COLO668 (cell line): ENCODE measurements at regions not wholly inside any gene's neighbourhood (a gene's known extent, or its start where the extent isn't known, plus 50 kb on each side); places are given as distances from the start of the nearest gene placed in this dataset.

Source experiments
- DNase-seq: peaks from one replicate; lab custom pipeline; 2025; ENCODE audit not compliant: unreplicated experiment; lab: John Stamatoyannopoulos, UW

DNA sequence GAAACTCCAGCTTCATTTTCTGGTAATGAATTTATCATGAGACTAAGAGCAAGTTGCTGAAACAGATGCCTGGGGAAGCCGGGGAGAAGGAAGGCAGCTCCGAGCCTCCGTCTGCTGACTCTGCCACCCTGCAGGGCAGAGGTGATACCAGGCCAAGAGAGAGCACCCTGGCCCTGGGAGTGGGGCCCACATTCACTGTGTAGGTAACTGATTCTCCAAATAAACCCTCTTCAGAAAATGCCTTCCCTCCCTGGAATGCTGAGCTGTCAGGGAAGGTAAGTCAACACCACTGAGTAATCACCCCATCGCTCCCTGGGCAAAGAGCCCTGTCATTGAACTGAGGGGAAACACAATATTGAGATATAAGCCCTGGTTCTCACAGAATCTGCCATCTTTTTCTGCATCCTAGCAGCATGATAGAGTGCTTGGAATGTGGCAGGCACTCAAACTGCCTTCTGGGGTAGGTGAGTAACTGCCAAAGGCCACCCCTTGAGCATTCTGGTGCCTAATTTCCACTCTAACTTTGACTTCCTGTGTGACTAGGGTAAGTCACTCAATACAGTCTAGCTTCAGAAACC lies 147.6 kb downstream of the SPATA19 start:
- DNase-seq: no peak

DNA sequence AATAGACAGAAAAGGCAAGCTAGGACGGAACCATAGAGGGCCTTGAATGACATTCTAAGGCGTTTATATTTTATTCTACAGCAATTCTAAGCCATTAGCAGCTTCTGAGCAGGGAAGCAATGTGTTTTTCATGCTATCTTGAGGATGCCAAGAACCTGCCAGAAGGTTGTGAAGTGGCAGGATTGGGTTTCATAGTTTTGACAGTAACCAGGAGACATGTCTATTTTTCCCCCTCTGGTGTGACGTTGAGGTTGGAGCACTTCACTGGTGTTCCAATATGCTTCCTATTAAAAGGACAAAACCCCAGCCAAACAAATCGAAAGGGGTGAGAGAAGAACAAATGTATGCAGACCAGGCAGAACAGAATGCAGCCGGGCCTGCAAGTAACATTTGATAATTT lies 148.2 kb downstream of the SPATA19 start:
- DNase-seq: no peak

DNA sequence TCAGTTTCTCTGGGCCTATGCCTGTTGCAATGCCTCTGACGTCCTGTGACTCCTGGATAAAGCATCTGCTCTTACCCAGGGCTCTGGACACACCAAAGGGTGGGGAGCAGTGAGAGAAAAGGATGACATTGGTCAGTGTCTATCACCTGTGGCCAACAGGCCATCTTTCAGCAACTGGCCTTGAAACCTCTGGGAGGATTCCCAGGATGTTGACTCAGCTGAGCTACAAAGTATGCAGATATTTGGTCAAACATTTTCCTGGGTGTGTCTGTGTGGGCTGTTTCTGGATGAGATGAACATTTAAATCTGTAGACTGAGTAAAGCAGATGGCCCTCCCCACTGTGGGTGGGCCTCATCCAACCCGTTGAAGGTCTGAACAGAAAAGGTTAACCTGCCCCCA lies 149.9 kb downstream of the SPATA19 start:
- DNase-seq: no peak

DNA sequence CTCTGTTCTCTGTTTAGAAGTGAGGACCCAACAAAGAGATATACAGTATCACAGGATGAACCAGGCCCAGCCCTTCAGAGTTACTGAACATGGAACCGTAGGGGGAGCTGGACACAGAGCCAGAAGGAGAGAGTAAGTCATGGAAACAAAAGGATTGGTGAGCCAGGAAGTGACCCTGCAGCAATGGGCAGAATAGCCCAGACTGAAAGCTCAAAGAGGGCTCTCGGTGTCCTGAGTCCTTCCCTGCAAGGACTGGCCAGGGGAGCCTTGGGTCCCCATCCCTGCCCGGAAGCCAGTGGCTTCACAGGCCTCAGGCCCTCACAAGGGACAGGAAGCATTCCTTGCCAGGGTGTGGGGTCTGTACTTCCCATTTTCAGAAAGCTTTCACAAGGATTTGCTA lies 150.6 kb downstream of the SPATA19 start:
- no peak for DNase-seq

DNA sequence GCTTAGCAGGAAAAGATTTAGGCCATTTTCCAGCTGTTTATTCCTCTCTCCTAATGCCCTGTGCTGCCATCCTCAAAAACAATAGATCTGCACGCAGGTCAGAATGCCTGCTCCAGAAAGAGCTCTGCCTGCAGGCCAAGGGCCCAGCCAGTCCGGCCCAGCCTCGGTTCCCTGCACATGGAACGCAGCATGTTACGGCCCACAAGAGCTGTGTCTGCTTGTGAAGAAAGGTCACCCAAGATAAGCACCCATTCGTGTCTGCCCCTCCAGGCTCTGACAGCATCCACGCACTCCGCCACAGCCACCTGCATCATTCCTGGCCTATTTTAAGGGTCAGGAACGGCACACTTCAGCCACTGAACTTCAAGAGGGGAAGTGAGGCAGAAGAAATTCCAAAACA lies 152.2 kb downstream of the SPATA19 start:
- no peak for DNase-seq

DNA sequence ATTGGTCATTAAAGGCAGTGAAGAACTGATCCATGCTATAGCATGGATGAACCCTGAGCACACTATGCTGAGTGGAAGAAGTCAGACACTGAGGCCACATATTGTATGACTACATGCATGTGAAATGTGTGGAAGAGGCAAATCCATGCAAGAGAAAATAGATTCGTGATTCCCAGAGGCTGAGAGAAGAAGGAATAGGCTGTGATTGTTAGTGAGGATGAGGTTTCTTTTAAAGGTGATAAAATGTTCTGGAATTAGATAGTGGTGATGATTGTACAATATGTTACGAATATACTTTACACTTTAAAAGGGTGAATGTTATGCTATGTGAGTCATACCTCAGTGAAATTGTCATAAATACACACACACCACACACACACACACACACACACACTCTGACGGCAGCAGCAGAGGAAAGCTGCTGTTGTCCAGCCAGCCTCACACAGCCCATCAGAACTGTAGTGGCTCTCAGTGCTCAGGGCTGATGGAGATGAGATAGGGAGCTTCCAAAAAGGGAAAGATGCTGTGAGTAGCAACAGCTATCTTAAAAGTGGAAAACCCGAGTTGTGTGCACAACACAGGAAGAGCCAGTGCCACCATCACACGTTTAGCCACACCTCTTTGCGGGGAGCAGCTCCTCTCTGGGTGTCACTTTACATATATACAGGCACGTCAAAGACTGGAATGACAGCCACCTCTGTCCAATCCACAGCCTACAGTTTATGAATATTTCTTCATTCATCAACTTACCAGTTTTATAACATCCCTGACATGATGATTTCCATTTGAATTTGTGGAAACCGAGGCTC lies 153.0 kb downstream of the SPATA19 start:
- DNase-seq: no peak

DNA sequence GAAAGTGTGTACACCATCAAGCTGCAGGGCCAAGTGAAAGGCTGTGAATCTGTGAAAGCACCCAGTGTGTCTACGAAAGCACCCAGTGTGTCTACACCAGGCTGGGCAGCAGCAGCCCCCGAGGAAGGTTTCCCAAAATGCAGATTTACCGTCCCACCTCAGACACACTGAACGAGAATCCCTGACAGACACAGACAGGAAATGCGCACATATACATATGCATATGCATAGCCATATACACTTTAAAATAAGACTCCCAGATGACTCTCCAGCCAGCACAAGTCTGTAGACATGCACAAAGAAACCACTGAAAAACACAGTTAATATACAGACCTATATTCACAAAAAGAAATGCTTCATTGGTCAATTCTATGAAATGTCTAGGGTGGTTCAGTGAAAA lies 155.5 kb upstream of the OPCML start:
- no peak for DNase-seq

DNA sequence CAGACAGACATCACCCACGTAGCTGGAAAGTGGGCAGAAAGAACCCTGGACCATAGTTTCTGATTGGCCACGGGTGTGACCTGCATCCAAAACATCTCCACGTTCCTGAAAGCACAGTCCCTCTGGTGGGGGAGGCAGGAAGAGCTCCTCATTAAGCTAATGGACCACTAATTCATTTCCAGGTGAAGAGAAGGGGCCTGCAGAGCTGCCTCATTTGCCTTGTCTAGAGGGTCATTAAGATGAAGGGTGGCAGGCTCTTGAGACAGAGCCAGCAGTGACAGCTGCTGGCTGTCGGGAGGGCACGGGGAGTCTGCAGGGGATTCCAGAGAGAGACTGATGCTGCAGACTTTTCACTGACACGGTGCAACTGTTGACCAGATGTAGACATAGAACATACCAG lies 149.6 kb upstream of the OPCML start:
- DNase-seq: no peak

DNA sequence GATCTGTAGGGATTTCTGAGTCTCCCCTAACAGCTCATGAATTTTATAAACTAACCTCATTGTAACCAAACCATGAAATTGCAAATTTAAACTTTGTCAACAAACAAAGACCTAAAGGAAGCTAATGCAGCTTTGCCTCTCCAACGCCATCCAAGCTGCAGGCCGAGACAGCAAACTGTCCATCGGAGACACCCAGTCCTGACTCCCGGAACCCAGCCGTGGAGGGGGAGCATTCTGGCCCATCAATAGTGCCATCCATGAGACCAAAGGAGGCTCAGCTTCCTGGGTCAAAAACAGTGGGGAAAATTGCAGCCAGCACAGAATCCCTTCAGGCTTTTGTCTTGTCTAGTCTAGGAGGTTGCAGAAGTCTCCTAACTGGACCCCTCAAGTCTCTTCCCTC lies 147.6 kb upstream of the OPCML start:
- DNase-seq: no peak

DNA sequence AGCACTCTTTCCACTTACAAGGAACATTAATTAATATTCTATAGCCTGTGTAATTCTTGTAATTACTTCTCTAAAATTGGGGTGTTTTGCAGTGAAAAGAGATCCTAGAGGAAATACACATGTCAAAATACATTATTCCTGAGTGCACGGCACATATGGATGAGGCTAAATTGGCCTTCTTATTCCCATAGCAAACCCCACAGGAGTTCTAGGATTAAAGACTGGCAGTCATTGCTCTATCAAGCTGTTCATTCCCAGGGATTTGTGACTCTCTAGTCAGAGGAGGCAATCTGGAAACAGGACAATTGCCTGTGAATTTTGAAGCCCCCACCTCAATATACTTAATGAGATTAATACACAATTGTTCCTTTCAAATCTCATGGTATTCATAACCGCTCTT lies 145.9 kb upstream of the OPCML start:
- DNase-seq: no peak

DNA sequence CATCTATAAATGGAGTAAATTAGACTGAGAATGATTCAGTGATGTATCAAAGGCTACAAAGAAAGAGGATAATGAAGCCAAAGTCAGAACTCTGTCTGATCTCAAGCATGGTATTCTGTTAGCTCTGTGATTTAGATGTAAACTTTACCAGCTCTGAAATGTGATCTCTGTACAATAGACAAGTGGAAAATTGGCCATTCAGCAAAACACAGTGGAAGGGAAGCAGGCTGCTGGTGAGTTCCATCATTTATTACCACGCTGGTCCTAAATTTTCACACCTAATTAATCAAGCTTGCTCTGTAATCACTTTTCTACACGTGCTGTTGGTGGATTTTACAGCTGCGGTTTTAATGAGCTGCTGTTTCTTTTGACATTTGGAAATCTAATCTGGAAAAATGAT lies 145.1 kb upstream of the OPCML start:
- DNase-seq: no peak

DNA sequence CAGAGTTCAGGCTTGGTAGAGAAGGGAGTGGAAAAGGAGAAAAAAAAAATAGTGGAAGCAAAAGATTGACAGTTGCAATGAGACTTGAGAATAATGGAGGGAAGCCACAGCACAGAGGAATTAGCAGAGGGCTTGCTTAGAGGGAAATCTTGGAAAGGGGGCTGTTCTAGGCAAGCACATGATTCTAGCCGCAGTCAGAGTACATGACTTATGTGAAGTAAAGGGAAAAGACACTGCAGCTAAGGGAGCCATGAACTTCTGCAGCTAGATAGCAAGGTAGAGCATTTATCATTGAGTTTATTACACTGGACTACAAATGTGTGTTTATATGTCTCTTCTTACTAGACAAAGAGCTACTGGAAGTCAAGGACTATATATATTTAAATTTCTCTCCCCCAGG lies 144.0 kb upstream of the OPCML start:
- no peak for DNase-seq

DNA sequence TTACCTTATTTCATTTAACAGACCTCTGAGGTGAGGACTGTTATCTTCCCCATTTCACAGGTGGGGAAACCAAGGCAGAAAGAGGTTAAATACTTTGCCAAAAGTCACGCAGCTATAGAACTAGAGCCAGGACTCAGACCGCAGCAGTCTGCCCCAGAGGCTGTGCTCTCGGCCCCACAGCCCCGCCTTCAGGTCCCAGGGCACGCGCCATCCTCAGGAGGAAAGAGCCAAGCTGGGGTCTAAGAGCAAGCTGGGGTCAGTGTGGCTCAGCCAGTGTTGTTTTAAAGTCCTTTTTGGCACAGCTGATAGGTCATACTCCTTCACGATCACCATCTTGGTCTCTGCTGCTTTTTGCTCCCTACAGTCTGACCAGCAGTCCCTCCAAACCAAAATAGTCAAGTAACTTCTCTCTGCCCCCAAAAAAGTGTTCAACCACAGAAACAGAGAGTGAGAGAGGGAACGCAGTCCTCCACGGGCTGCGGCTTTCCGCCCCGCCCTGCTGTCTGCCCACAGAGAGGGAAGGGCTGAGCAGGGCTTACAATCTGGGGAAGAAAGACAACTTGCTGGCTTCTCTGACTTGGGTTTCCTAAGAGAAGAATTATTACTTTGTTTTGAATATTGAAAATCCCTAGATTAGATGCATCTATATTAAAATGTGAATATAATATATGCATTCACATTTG lies 137.2 kb upstream of the OPCML start:
- DNase-seq: no peak

DNA sequence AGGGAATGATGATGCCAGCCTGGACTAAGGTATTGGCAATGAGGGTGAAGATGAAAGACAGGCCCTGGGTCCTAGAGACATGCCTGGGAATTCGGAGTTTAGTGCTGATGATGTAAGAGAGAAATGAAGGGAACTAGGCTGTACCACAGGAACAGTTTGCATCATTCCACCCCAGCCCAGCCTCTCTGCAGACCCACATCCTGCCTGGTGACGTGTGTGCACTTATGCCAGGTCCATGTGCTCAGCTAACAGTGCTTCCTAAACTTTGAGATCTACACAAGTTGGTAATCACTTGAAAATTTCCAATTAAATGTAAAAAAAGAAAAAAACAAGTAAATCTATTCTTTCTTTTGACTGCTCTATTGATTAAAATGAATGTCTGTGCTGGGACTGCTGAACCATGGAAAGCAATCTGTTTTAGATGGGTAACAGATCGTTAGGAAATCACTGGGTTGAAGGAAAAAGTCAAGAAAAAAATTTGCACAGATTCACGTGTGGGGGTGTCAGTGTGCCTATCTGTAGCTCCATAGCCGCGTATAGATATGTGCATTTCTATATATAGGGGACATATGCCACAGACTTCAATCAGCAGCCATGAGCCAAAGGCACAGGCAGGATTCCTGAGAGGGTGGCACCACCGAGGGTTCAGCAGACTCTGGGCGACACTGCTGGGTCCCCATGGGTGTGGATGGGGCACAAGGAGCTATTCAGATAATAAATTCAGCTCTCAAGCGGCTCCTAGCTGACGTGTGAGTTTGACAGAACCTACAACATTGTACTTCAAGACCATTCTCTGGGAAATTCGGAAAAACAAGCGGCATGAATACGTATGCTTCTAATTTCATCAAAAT lies 131.1 kb upstream of the OPCML start:
- no peak for DNase-seq

DNA sequence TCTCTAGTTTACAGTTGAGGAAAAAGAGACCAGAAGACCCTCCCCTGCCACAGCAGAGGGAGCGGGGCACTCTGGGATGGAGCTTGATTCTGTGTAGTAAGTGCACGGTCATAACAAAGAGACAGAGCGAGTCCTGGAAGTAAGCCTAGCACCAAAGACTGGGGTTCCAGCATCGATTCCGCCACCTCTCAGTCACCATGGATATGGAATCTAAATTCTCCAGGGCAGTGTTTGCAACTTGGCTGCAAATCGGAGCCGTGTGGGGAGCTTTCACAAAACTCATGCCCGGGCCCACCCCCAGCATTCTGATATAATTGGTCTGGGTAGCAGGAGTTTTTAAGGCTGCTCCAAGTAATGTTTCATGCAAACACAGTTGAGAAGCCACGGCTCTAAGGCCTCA lies 129.5 kb upstream of the OPCML start:
- DNase-seq: no peak

DNA sequence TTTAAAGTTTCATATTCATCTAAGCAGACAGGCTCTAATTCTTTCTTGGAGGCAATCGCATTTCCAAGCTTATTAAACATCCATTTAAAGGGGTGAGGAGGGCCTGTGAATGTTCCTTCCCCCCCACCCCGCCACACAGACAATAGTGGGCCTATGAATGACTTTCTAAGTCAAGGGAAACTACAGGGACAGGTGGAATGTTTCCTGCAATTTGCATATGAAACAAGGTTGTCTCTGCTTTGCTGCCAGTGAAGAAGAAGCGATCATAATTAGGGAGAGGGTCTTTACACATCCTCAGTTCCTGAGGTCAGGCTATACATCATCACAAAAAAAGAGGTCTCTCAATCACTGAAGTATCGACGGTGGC lies 127.9 kb upstream of the OPCML start:
- DNase-seq: no peak

DNA sequence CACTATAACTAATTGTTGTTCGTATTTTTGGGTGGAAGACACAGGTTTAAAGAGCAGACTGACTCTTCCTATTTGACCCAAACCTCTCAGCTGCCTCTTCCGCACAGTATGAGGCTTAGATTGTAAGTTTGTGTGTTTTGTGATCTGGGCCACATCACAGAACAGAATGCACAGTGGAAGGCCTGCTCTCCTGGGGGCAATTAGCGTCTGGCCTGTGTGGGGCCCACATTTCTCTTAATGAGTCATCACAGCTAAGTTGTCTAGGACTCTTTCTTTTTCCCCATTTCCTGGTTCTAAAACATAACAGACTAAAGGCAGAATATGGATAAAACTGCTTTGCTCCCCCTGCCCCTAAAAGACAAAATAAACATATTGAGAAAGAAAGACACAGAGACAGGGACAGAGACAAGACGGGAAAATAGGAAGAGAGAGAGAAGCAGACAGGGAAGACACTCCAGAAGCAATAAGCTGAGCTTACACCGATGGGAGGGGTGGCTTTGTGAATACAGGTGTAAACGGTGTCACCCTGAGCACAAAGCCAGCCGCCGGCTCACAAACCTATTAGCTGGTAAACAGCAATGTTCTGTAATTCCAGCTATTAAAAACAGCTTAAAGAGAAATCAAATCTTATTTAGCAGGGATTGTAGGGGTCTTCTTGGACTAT lies 127.4 kb upstream of the OPCML start:
- DNase-seq: no peak

DNA sequence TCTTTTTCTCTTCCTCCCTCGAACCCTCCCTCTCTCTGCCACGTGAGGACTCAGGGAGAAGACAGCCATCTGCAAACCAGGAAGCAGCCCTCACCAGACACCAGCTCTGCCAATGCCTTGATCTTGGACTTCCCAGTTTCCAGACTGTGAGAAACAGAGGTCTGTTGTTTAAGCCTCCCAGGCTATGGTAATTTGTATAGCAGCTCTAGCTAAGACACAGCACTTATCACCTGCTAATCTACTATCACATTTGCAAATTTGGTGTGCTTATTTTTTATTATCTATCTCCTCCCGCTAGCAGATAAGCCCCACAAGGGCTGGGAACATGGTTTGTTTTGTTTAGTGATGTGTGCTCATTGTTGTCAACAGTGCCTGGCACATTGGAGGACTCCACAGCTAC lies 124.8 kb upstream of the OPCML start:
- DNase-seq: no peak

DNA sequence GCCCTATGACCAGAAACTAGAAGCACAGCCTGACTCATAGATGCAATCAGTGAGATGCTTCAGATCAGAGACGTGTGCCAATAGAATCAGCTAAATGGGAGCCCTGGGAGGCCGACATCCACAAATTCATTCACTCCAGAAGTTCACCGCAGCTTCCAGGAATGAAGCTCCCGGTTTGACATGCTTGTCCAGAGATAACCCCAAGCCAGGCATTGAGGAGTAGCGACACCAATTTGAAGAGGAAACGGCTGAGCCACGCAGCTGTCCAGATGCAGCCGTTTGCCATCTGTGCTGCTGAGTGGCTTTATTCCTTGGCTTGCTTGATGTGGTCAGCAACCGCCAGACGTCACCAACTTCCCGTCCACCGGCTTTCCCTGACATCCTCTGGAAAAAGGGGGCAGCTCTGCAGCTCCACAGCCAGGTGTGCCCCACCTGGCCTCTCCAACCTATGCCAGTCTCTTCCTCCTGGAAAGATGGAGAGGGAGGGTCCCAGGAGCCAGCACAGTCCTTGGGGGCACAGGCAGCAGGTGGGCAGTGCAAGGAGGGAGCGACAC lies 123.9 kb upstream of the OPCML start:
- no peak for DNase-seq

DNA sequence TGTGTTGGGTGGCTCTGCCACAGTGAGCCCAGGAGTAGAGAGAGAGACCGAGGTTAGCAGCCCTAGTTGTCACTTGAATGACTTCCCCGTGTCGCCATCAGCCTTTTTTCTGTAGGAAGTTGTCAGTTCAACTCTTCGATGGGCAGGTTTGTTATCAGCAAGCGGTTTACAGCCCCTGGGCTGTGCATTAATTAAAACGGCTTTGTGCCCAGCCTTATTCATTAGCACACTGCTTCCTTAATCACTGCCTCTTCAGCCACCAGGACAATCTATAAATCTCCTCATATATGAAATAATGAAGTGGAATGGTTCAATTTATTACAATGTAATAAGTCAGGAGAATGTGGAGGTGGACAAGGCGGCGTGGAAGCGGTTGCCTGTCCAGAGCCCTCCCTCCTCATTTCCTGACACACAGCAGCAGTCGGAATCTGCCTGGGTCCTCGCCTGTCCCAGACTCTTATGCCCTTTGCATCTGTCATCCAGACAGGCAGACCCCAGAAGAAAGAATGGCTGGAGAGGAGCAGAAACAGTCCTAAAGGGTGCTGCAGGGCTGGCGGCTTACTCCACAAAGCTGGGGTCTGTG lies 122.4 kb upstream of the OPCML start:
- no peak for DNase-seq
